VCaP (cell line): ENCODE measurements at regions not wholly inside any gene's neighbourhood (a gene's known extent, or its start where the extent isn't known, plus 50 kb on each side); places are given as distances from the start of the nearest gene placed in this dataset.

ENCODE experiments used
- H3K27ac ChIP-seq: fragments of 450-650 bp; 2 replicates; pipeline ENCODE4 v1.5.1; 2017
- TF ChIP-seq, protein P1 (sequence below): fragments of 450-650 bp; conservative IDR thresholded peaks from 2 replicates; pipeline ENCODE4 v1.5.1; 2017; ENCODE audit warnings: mild to moderate bottlenecking, moderate library complexity

DNA sequence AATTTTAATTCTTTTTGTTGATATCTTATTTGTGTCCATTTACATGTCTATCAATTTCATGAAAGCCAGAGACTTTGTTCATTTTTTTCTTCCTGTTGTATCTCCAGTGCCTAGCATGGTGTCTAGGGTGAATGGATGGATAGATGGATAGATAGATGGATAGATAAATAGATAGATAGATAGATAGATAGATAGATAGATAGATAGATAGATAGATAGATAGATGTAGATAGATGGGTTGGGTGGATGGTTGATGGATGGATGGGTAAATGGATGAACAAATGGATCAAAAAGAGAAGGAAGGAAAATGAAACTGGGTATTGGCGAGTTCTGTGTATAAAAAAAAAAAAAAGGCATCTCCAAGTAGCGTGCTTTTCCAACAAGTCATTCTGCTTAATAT lies 120.5 kb downstream of the FAM124B start:
- H3K27ac ChIP-seq: no peak overlapping the region
- TF ChIP-seq, protein P1, sequence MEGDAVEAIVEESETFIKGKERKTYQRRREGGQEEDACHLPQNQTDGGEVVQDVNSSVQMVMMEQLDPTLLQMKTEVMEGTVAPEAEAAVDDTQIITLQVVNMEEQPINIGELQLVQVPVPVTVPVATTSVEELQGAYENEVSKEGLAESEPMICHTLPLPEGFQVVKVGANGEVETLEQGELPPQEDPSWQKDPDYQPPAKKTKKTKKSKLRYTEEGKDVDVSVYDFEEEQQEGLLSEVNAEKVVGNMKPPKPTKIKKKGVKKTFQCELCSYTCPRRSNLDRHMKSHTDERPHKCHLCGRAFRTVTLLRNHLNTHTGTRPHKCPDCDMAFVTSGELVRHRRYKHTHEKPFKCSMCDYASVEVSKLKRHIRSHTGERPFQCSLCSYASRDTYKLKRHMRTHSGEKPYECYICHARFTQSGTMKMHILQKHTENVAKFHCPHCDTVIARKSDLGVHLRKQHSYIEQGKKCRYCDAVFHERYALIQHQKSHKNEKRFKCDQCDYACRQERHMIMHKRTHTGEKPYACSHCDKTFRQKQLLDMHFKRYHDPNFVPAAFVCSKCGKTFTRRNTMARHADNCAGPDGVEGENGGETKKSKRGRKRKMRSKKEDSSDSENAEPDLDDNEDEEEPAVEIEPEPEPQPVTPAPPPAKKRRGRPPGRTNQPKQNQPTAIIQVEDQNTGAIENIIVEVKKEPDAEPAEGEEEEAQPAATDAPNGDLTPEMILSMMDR: no peak

DNA sequence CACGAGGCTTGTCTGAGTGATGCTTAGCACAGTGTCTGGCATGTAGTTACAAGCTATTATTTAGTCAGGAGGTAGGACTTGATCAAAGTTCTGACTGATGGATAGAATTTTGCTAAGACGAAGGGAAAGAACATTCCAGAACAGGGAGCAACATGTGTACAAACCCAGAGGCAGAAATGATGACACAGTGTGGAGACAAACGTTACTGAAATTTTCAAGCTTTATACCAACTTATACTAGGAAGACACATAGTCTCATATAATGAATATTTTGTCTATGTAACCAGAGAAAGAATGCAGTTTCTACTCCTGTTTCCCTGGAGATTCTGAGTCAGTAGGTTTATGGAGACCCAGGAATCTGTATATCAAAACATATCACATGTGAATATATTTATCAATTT lies 123.4 kb downstream of the FAM124B start:
- TF ChIP-seq, protein P1: no peak
- H3K27ac ChIP-seq: no peak overlapping the region

DNA sequence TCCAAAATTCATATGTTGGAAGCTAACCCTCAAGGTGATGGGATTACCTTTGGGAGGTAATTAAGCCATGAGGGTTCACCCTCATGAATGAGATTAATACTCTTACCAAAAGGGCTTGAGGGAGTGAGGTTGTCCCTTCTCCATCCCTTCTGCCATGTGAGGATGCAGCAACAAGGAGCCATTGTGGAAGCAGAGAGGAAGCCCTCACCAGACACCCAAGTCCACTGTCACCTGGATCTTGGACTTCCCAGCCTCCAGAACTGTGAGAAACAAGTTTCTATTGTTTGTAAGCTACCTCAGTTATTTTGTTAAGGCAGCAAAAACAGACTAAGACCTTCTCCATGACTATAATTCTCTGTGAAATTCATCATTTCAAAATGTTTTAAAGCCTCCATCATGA lies 125.7 kb downstream of the FAM124B start:
- no peak overlapping the region for H3K27ac ChIP-seq
- TF ChIP-seq, protein P1: no peak

DNA sequence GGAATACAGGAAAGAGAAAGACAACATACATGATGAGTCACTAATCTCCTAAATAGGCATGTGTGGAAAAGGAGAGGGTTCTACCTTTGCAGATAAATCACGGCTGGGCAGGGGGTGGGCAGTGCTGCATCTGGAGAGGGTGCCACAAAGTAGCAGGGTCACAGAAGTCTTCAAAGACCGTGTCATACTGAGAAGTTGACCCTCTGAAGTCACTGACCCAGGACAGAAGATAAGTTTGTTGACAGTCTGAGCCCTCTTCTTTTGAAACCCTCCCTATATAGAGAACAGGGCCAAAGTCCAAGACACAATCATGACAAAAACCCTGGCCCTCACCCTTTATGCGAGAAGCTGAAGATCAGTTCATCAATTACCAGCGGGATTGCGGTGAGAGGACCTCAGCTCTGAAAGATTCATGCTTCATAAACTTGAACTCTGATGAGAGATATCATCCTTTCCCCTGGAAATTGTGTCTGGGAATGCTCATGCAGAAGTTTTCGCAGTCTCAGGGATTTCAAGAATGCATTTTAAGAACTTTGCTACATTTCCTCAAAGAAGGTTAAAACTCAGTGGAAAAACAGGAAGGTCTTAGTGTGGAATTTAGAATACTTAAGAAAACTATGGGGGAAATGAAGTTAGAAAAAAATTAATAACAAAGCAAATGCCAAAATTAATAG lies 129.5 kb downstream of the FAM124B start:
- H3K27ac ChIP-seq: no peak overlapping the region
- TF ChIP-seq, protein P1: no peak

DNA sequence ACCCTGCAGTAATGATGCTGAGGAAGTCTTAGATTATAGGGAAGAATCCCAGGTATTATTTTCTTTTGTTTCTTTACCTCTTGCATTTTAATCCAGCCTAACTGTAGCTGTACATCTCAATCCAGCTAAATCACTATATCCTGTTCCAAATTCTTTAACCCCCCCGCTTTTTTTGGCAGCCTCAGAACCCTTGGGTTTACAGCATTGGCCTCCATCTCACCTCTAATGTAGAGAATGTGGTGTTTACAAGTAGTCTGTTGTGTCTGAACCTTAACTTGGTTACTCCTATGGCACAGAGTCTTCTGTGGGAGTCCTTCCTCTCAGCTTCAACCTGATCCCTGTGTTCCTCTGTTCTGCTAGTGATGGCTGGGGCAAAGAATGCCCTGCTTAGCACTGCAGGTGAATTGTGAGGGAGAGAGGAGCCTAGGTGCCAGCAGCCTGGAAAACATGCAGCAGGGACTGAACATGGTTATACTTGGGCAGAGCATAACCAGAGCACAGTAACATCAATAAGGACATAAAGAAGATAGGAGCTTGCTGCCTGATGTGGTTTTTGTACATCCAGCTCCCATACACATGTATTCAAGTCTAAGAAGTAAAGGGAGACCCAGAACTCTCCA lies 130.2 kb downstream of the FAM124B start:
- TF ChIP-seq, protein P1: no peak

DNA sequence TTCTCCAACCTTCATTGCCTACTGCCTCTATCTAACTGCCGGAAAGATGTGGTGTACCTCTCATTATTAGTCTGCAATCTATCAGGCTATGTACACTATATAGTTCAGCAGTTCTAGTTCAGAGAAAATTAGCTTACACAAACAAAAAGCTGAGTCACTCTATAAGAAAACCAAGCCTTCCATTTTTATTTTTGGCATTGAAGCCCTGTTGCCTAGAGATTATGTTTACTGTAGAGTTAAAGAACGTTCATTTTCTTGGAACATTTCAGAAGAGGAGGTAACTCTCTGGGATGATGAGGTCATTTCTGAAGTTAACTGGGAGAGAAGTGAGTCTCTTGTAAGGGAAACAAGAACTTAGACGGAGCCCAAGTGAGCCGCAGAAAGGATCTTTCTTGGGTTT lies 133.5 kb downstream of the FAM124B start:
- TF ChIP-seq, protein P1: no peak
- H3K27ac ChIP-seq: no peak overlapping the region

More for the DNA sequence above, 130.2 kb downstream of the FAM124B start:
- H3K27ac ChIP-seq: no peak overlapping the region

DNA sequence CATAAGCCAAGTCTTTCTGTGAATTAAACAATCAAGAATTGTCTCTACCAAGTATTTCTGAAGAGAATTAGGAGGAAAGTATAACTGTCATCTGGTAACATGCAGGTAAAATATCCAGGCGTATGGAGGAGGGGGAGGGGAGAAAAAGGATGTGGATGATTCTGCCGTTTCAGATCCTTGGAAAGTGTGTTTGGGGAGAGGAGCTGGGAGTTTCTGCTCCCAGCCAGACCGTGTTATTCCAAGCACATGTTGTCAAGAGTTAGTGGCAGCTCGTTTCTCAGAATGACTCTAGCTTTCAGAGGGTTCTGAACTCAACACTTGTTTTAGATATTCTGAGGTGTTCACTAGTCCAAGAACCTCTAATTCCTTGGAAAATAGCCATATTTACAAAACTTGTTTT lies 137.6 kb downstream of the FAM124B start:
- TF ChIP-seq, protein P1: no peak
- peak overlapping the region; percentile 20; the same call in 1 of the 2 replicates for H3K27ac ChIP-seq
